Cardiac muscle cell (in vitro differentiated cells and primary cell): ENCODE measurements at regions not wholly inside any gene's neighbourhood (a gene's known extent, or its start where the extent isn't known, plus 50 kb on each side); places are given as distances from the start of the nearest gene placed in this dataset.

ENCODE experiments used
- DNase-seq, 2 donors: peaks; one replicate each; pipeline versions ENCODE4 v3.0.0 to v3.0.0-alpha.2; 2010 to 2017; ENCODE audit warnings: low read depth in 1 of 2, low spot score in 1 of 2
- H3K27ac ChIP-seq: fragments of 200-600 bp; sonication (generic); 2 replicates; pipeline ENCODE4 v1.5.1; 2016
- H3K27me3 ChIP-seq: fragments of 200-600 bp; sonication (generic); 2 replicates; pipeline ENCODE4 v1.6.0; 2016; ENCODE audit warnings: control low read depth
- H3K36me3 ChIP-seq: fragments of 200-600 bp; sonication (generic); 2 replicates; pipeline ENCODE4 v1.5.1; 2016; ENCODE audit warnings: control low read depth
- H3K4me1 ChIP-seq: fragments of 200-600 bp; sonication (generic); 2 replicates; pipeline ENCODE4 v1.8.1; 2017; ENCODE audit warnings: low read depth, mild to moderate bottlenecking, mixed run types
- H3K4me3 ChIP-seq: fragments of 200-600 bp; sonication (generic); 2 replicates; pipeline ENCODE4 v1.5.1; 2016; ENCODE audit warnings: mild to moderate bottlenecking
- H3K9me3 ChIP-seq: fragments of 200-600 bp; sonication (generic); 2 replicates; pipeline ENCODE4 v1.5.1; 2017; ENCODE audit warnings: low read depth, mild to moderate bottlenecking, control low read depth
- TF ChIP-seq, protein P1 (sequence below): IDR thresholded peaks from 2 replicates; pipeline ENCODE4 v1.5.1; 2012; ENCODE audit warnings: low read depth, mild to moderate bottlenecking, low read length

DNA sequence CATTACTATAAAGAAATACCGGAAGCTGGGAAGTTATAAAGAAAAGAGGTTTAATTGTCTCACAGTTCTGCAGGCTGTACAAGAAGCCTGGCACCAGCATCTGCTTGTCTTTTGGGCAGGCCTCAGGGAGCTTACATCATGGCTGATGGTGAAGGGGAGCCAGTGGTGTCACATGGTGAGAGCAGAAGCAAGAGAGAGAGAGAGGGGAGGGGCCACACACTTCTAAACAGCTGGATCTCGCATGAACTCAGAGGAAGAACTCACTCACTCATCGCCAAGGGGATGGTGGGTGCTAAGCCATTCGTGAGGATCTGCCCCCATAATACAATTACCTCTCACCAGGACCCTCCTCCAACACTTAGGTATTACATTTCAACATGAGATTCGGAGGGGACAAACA is 51.8 kb upstream of the ANKRD34C start:
- Histone ChIP-seq H3K27ac (no peak overlapping the region), H3K9me3 (no peaks in the 10 kb centered on the region), H3K27me3 (no peaks in the 10 kb centered on the region), H3K4me1 (no peaks in the 10 kb centered on the region), H3K4me3 (no peak overlapping the region), H3K36me3 (no peaks in the 10 kb centered on the region)
- TF ChIP-seq, protein P1, sequence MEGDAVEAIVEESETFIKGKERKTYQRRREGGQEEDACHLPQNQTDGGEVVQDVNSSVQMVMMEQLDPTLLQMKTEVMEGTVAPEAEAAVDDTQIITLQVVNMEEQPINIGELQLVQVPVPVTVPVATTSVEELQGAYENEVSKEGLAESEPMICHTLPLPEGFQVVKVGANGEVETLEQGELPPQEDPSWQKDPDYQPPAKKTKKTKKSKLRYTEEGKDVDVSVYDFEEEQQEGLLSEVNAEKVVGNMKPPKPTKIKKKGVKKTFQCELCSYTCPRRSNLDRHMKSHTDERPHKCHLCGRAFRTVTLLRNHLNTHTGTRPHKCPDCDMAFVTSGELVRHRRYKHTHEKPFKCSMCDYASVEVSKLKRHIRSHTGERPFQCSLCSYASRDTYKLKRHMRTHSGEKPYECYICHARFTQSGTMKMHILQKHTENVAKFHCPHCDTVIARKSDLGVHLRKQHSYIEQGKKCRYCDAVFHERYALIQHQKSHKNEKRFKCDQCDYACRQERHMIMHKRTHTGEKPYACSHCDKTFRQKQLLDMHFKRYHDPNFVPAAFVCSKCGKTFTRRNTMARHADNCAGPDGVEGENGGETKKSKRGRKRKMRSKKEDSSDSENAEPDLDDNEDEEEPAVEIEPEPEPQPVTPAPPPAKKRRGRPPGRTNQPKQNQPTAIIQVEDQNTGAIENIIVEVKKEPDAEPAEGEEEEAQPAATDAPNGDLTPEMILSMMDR, result no peak
- DNase-seq, result no peak

DNA sequence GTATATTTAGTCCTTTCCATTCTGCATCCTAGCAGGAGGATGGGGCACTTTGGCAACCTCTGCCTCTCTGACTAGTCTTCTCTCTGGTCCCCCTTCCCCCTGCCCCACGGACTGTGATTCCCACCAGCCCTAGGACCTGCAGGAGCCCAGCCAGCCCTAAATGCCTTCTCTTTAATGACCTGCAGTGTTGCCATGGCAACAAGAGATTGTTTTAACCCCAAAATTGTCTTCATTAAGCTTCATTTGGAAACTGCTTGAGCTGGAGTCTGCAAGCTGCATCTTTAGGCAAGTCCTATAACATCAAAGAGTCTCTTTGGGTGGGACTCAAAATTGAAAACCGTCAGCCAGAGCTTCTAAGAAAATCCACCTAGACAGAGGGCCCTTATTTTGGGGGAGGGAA is 59.7 kb upstream of the ANKRD34C start:
- TF ChIP-seq, protein P1, result no peak
- no peak for DNase-seq
- H3K36me3 ChIP-seq, result no peaks in the 10 kb centered on the region

DNA sequence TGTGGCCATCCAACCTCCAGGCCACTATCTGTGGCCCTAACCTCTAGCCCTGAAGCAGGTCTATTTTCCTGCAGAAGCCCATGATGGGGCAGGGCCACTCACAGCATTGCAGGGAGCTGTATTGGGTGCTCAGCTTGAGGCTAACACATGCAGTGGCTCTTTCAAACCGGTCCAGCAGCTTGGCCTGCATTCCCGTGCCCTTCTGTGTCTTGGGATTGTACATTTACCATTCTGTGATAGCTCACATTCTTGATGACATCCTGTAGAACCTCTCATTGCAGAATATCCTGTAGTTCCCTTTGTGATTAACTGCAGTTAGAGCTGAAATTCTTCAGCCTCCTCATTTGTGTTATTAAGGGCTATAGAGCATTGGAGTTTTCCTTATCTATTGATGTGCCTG is 60.8 kb upstream of the ANKRD34C start:
- no peak for DNase-seq
- peaks cover 3% of the 10 kb centered on the region for H3K27me3 ChIP-seq
- TF ChIP-seq, protein P1, result no peak
- H3K36me3 ChIP-seq, result no peaks in the 10 kb centered on the region
- H3K27ac ChIP-seq, result no peak overlapping the region
- peaks cover 4% of the 10 kb centered on the region for H3K4me1 ChIP-seq
- no peaks in the 10 kb centered on the region for H3K9me3 ChIP-seq
- H3K4me3 ChIP-seq, result no peak overlapping the region

More for the DNA sequence above, 59.7 kb upstream of the ANKRD34C start:
- Histone ChIP-seq H3K4me3 (no peak overlapping the region), H3K27me3 (no peaks in the 10 kb centered on the region), H3K27ac (no peak overlapping the region), H3K9me3 (no peaks in the 10 kb centered on the region), H3K4me1 (peaks cover 4% of the 10 kb centered on the region)

DNA sequence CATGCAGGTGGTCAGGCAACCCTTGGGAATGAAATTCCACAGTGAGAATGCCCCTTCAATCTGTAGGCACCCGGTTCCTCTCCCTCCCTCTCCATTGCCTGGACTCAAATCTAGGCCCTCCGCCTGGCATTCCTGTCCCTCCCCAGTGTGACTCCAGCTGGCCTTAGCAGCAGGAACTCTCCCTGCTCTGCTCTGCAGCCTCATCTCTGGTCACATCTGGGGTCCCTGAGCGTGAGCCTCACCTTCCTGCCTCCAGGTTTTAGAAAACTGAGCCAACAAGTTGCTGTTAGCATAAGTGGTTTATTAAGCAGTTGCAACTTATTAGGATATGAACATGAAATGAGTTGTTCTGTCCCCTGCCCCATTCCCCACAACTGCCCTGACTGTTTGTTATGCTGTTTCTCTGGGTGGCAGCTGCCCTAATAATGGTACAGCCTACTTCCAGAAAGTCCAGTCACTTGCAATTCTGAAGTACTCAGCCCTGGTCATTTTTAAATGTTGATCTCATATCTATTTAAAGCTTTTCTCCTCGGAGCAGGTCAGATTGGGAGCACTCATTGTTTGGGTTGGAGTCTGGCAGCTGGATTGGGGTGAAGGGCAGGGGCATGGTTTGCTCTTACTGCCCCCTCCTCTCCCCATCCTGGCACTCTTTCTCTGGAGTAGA is 63.0 kb upstream of the ANKRD34C start:
- peak in 1 of 2 donors; percentile 13 for DNase-seq
- Histone ChIP-seq H3K36me3 (no peaks in the 10 kb centered on the region), H3K4me3 (no peak overlapping the region), H3K9me3 (no peaks in the 10 kb centered on the region), H3K4me1 (peaks cover 4% of the 10 kb centered on the region), H3K27me3 (peaks cover 3% of the 10 kb centered on the region), H3K27ac (no peak overlapping the region)
- TF ChIP-seq, protein P1, result no peak

DNA sequence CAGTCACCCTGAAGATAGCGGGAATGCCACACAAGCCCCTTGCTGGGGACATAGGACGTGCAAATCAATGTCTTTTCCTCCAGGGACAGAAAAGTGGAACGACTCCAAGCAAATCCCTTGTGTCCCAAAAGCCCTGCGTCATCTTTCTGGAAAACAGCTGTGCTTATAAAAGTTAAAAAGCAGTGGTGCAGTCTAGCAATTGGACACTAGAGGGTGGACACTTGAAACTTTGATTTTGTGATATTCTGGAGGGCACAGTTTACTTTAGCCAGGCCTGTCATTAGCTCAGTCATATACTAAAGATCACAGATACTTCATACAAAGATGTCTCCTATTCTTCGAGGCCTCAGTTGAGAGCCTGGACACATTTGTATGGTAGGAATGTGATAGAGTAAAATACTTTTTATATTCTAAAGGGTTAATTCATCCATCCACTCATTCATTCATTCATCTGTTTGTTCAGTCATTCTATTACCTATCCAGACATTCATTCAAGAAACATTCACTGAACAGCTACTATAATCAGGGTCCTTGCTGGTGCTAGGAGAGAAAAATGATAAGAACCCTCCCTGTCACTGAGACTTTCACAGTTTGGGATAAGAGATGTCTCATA is 63.8 kb upstream of the ANKRD34C start:
- Histone ChIP-seq H3K9me3 (no peaks in the 10 kb centered on the region), H3K27me3 (peaks cover 3% of the 10 kb centered on the region), H3K27ac (no peak overlapping the region), H3K36me3 (no peaks in the 10 kb centered on the region), H3K4me1 (peaks cover 4% of the 10 kb centered on the region), H3K4me3 (no peak overlapping the region)
- peak; percentile 14 to 18 for DNase-seq
- TF ChIP-seq, protein P1, result peak; percentile 51
